Type B pancreatic cell (in vitro differentiated cells): ENCODE measurements at regions not wholly inside any gene's neighbourhood (a gene's known extent, or its start where the extent isn't known, plus 50 kb on each side); places are given as distances from the start of the nearest gene placed in this dataset.

Experiments
- DNase-seq: peaks from one replicate; pipeline ENCODE4 v3.0.0; 2021; ENCODE audit warnings: mixed read lengths; ENCODE audit not compliant: unreplicated experiment; ENCODE audit errors: extremely low spot score
- H3K27ac Mint-ChIP-seq: 2 replicates; pipeline ENCODE4 v1.8.0; 2021; ENCODE audit warnings: mild to moderate bottlenecking, mixed read lengths
- H3K27me3 Mint-ChIP-seq: 2 replicates; pipeline ENCODE4 v1.8.0; 2021; ENCODE audit warnings: mixed read lengths
- H3K36me3 Mint-ChIP-seq: 2 replicates; pipeline ENCODE4 v1.8.0; 2021; ENCODE audit warnings: mixed read lengths
- H3K4me1 Mint-ChIP-seq: one replicate; pipeline ENCODE4 v1.8.0; 2021; ENCODE audit warnings: mixed read lengths; ENCODE audit not compliant: unreplicated experiment
- H3K4me3 Mint-ChIP-seq: 2 replicates; pipeline ENCODE4 v1.8.0; 2021; ENCODE audit warnings: mild to moderate bottlenecking, mixed read lengths
- H3K9me3 Mint-ChIP-seq: 2 replicates; pipeline ENCODE4 v1.8.0; 2021; ENCODE audit warnings: mixed read lengths
- CTCF ChIP-seq: fragments of 200-600 bp; sonication (generic); conservative IDR thresholded peaks from 2 replicates; pipeline ENCODE4 v1.5.0; 2021; ENCODE audit warnings: antibody characterized with exemption, mild to moderate bottlenecking

GRCh38 chr2:117692001-117692763, 122.3 kb upstream of the DDX18 start:
- no peaks in the 10 kb centered on the region for H3K36me3 Mint-ChIP-seq
- no peak overlapping the region for H3K4me3 Mint-ChIP-seq
- H3K27me3 Mint-ChIP-seq: no peaks in the 10 kb centered on the region
- H3K9me3 Mint-ChIP-seq: no peaks in the 10 kb centered on the region
- no peaks in the 10 kb centered on the region for H3K4me1 Mint-ChIP-seq
- TF ChIP-seq CTCF: no peak
- no peak overlapping the region for H3K27ac Mint-ChIP-seq
- no peak for DNase-seq

GRCh38 chr2:117693154-117693553, 121.3 kb upstream of the DDX18 start:
- no peaks in the 10 kb centered on the region for H3K36me3 Mint-ChIP-seq
- no peaks in the 10 kb centered on the region for H3K9me3 Mint-ChIP-seq

GRCh38 chr2:117693651-117694050, 120.8 kb upstream of the DDX18 start:
- Mint-ChIP-seq H3K27me3 (no peaks in the 10 kb centered on the region), H3K9me3 (no peaks in the 10 kb centered on the region), H3K4me3 (no peak overlapping the region), H3K27ac (no peak overlapping the region), H3K4me1 (no peaks in the 10 kb centered on the region), H3K36me3 (no peaks in the 10 kb centered on the region)
- DNase-seq: no peak
- TF ChIP-seq CTCF: no peak

More at GRCh38 chr2:117693154-117693553, 121.3 kb upstream of the DDX18 start:
- H3K4me1 Mint-ChIP-seq: no peaks in the 10 kb centered on the region
- DNase-seq: no peak
- H3K27ac Mint-ChIP-seq: no peak overlapping the region
- no peaks in the 10 kb centered on the region for H3K27me3 Mint-ChIP-seq
- H3K4me3 Mint-ChIP-seq: no peak overlapping the region
- no peak for TF ChIP-seq CTCF

GRCh38 chr2:117698287-117698686, 116.2 kb upstream of the DDX18 start:
- Mint-ChIP-seq H3K27ac (no peak overlapping the region), H3K4me3 (no peak overlapping the region)
- DNase-seq: no peak

GRCh38 chr2:117698819-117699218, 115.7 kb upstream of the DDX18 start:
- no peak for TF ChIP-seq CTCF
- Mint-ChIP-seq H3K4me3 (no peak overlapping the region), H3K27ac (no peak overlapping the region), H3K4me1 (no peaks in the 10 kb centered on the region), H3K9me3 (no peaks in the 10 kb centered on the region), H3K27me3 (no peaks in the 10 kb centered on the region), H3K36me3 (no peaks in the 10 kb centered on the region)
- no peak for DNase-seq

More at GRCh38 chr2:117698287-117698686, 116.2 kb upstream of the DDX18 start:
- H3K27me3 Mint-ChIP-seq: no peaks in the 10 kb centered on the region
- no peaks in the 10 kb centered on the region for H3K4me1 Mint-ChIP-seq
- H3K9me3 Mint-ChIP-seq: no peaks in the 10 kb centered on the region
- no peak for TF ChIP-seq CTCF
- H3K36me3 Mint-ChIP-seq: no peaks in the 10 kb centered on the region
